Hepatocyte (in vitro differentiated cells): ENCODE measurements at regions not wholly inside any gene's neighbourhood (a gene's known extent, or its start where the extent isn't known, plus 50 kb on each side); places are given as distances from the start of the nearest gene placed in this dataset.

Experiments used
- CTCF ChIP-seq: fragments of 200-600 bp; sonication (generic); IDR thresholded peaks from 2 replicates; pipeline ENCODE4 v1.5.1; 2016; ENCODE audit warnings: antibody characterized with exemption, mild to moderate bottlenecking; ENCODE audit not compliant: poor library complexity
- EZH2 ChIP-seq: fragments of 200-600 bp; sonication (generic); IDR thresholded peaks from 2 replicates; pipeline ENCODE4 v1.6.1; 2016; ENCODE audit warnings: antibody characterized with exemption, mild to moderate bottlenecking, borderline replicate concordance
- EZH2phosphoT487 ChIP-seq: fragments of 200-600 bp; sonication (generic); IDR thresholded peaks from one replicate; pipeline ENCODE4 v1.6.1; 2018; ENCODE audit warnings: antibody characterized with exemption, mild to moderate bottlenecking, low read depth, moderate library complexity; ENCODE audit not compliant: unreplicated experiment, severe bottlenecking

GRCh38 chr4:181595716-181596115 lies 647.5 kb upstream of the TENM3 start:
- no peak for TF ChIP-seq EZH2phosphoT487
- no peak for TF ChIP-seq CTCF
- no peak for TF ChIP-seq EZH2
